SK-N-SH (cell line): ENCODE measurements at regions not wholly inside any gene's neighbourhood (a gene's known extent, or its start where the extent isn't known, plus 50 kb on each side); places are given as distances from the start of the nearest gene placed in this dataset.

Experiments used
- CTCF ChIA-PET: fragments of 300-600, 350-600 bp; formaldehyde crosslinking; extraction: SDS; loops from one replicate; lab custom pipeline; 2021; lab: Yijun Ruan, JAX
- POLR2A ChIA-PET: fragments of 350-600 bp; sonication (Branson Sonifier 250); formaldehyde crosslinking; extraction: SDS; loops from one replicate; lab custom pipeline; 2020; ENCODE audit warnings: antibody characterized with exemption, inconsistent platforms; lab: Yijun Ruan, JAX
- DNase-seq: peaks from one replicate; pipeline ENCODE4 v3.0.0; 2012
- H2AFZ ChIP-seq: fragments of 200-600 bp; sonication (generic); 2 replicates; pipeline ENCODE4 v1.8.1; 2016; ENCODE audit warnings: antibody characterized with exemption, mild to moderate bottlenecking, low read depth
- H3F3A ChIP-seq: fragments of 200-600 bp; sonication (generic); replicated peaks from 2 replicates; pipeline ENCODE3; 2016; ENCODE audit warnings: antibody characterized with exemption, mild to moderate bottlenecking; ENCODE audit not compliant: insufficient read depth
- H3K27ac ChIP-seq, 2 experiments: fragments of 200-500 bp in 1 of 2; fragments of 200-600 bp in 1 of 2; sonication (Bioruptor generic) in 1 of 2; sonication (generic), shearing (Covaris generic) in 1 of 2; 2 replicates each; pipeline versions ENCODE4 v1.5.1 to v1.6.1; 2014 to 2016; ENCODE audit warnings: low read depth in 2 of 2, inconsistent platforms in 1 of 2, low read length in 1 of 2, mild to moderate bottlenecking in 1 of 2, mixed read lengths in 1 of 2
- H3K27me3 ChIP-seq: fragments of 200-600 bp; sonication (generic), shearing (Covaris generic); 2 replicates; pipeline ENCODE4 v1.6.1; 2016; ENCODE audit warnings: mixed run types; ENCODE audit not compliant: insufficient read depth
- H3K36me3 ChIP-seq, 2 experiments: fragments of 200-500 bp in 1 of 2; fragments of 200-600 bp in 1 of 2; sonication (Bioruptor generic) in 1 of 2; sonication (generic) in 1 of 2; replicated peaks in 1 of 2; 2 replicates each; pipeline versions ENCODE3 to v1.5.1; 2014 to 2016; ENCODE audit warnings: low read length in 1 of 2, mild to moderate bottlenecking in 1 of 2; ENCODE audit not compliant: insufficient read depth in 2 of 2, control insufficient read depth in 1 of 2
- H3K4me1 ChIP-seq, 2 experiments: fragments of 200-500 bp in 1 of 2; fragments of 200-600 bp in 1 of 2; sonication (Bioruptor generic) in 1 of 2; sonication (generic), shearing (Covaris generic) in 1 of 2; 2 replicates each; pipeline versions ENCODE4 v1.5.1 to v1.6.1; 2014 to 2016; ENCODE audit warnings: low read depth in 1 of 2, low read length in 1 of 2, mixed run types in 1 of 2; ENCODE audit not compliant: insufficient read depth in 2 of 2, control insufficient read depth in 1 of 2
- H3K4me2 ChIP-seq: fragments of 200-600 bp; sonication (generic), shearing (Covaris generic); 2 replicates; pipeline ENCODE4 v1.6.1; 2017; ENCODE audit warnings: mixed run types
- H3K4me3 ChIP-seq, 2 experiments: fragments of 200-500 bp in 1 of 2; fragments of 200-600 bp in 1 of 2; sonication (Bioruptor generic) in 1 of 2; sonication (generic), shearing (Covaris generic) in 1 of 2; 2 replicates each; pipeline versions ENCODE4 v1.5.1 to v1.8.1; 2014 to 2016; ENCODE audit warnings: low read depth in 2 of 2, inconsistent platforms in 1 of 2, low read length in 1 of 2, mild to moderate bottlenecking in 1 of 2, mixed read lengths in 1 of 2, moderate library complexity in 1 of 2
- H3K79me2 ChIP-seq: fragments of 200-600 bp; sonication (generic); 2 replicates; pipeline ENCODE4 v1.8.1; 2017; ENCODE audit warnings: mild to moderate bottlenecking; ENCODE audit not compliant: insufficient read depth
- H3K9ac ChIP-seq: fragments of 200-600 bp; sonication (generic); 2 replicates; pipeline ENCODE4 v1.6.1; 2017; ENCODE audit warnings: mixed run types
- H3K9me2 ChIP-seq: fragments of 200-600 bp; sonication (generic); 2 replicates; pipeline ENCODE4 v1.6.1; 2017; ENCODE audit warnings: mixed run types
- H3K9me3 ChIP-seq: fragments of 200-600 bp; sonication (generic); 2 replicates; pipeline ENCODE4 v1.6.1; 2017; ENCODE audit warnings: mixed run types, mild to moderate bottlenecking, moderate library complexity
- H4K20me1 ChIP-seq: fragments of 200-600 bp; sonication (generic); 2 replicates; pipeline ENCODE4 v1.6.1; 2017; ENCODE audit warnings: mild to moderate bottlenecking, mixed run types; ENCODE audit not compliant: insufficient read depth
- CHD2 ChIP-seq: fragments of 150-350 bp; IDR thresholded peaks from 2 replicates; pipeline ENCODE4 v1.6.1; 2018; ENCODE audit warnings: low read length; ENCODE audit not compliant: partially characterized antibody
- MXI1 ChIP-seq: IDR thresholded peaks from 2 replicates; pipeline ENCODE4 v1.6.1; 2012; ENCODE audit warnings: mild to moderate bottlenecking, low read depth, low read length, improper control_type of control experiment
- NFIC ChIP-seq: IDR thresholded peaks from 2 replicates; pipeline ENCODE4 v1.4.0; 2012; ENCODE audit warnings: borderline replicate concordance
- RXRA ChIP-seq: IDR thresholded peaks from 2 replicates; pipeline ENCODE4 v1.4.0; 2012; ENCODE audit warnings: low read depth, mild to moderate bottlenecking, borderline replicate concordance
- SMC3 ChIP-seq: IDR thresholded peaks from 2 replicates; pipeline ENCODE4 v1.6.1; 2012; ENCODE audit warnings: low read depth, low read length, improper control_type of control experiment
- TEAD4 ChIP-seq: IDR thresholded peaks from 2 replicates; pipeline ENCODE4 v1.4.0; 2012; ENCODE audit warnings: mild to moderate bottlenecking, borderline replicate concordance; ENCODE audit not compliant: insufficient read depth
- ZBTB33 ChIP-seq: IDR thresholded peaks from 2 replicates; pipeline ENCODE4 v1.4.0; 2012; ENCODE audit warnings: low read depth, borderline replicate concordance
- WGBS: methylation state at CpG from one replicate; pipeline ENCODE4 v1.1.6; 2017; ENCODE audit warnings: low lambda C conversion rate; 5-methylcytosine and 5-hydroxymethylcytosine counted together

- Histone ChIP-seq H3K4me3 (no peak overlapping the region), H3K9me3 (no peaks in the 10 kb centered on the region), H3K36me3 (no peaks in the 10 kb centered on the region), H3K9me2 (no peaks in the 10 kb centered on the region), H3K4me1 (no peaks in the 10 kb centered on the region), H3K27me3 (no peaks in the 10 kb centered on the region), H3K4me2 (peak overlapping the region; percentile 28), H3K27ac (no peak overlapping the region), H3K79me2 (no peaks in the 10 kb centered on the region), H4K20me1 (no peaks in the 10 kb centered on the region), H3F3A (no peaks in the 10 kb centered on the region), H3K9ac (no peak overlapping the region), H2AFZ (no peak overlapping the region)
- ChIA-PET POLR2A (interaction anchor here (0.7 kb wide), 1 partner anchor 362 kb away, joined by 3 read pairs; no protein-coding TSS in a partner anchor), CTCF (no interaction called here)
- no peak for DNase-seq
- TF ChIP-seq TEAD4: no peak
- 2% methylated on average over 2 of the region's 2 CpGs for WGBS
Measured at GRCh38 chr3:99094606-99095005, 193.1 kb upstream of the DCBLD2 start.

DNA sequence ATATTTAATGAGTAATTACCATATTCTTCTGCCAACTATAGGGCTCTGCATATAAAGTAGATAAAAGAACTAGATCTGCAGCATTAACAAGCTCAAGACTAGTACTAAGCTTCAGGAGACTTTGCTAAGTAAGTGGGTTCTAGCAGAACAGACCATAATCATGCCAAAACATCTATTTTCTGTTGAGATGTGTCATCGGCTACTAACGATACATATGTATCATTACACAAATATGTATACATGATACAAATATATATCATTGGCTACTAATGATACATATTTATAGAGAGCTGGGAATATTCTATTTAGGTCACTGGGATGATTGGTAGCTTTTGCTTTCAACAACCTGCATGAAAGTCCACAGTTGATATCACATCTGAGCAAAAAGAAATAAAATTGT lies 185.8 kb upstream of the DCBLD2 start:
- POLR2A ChIA-PET: no interaction called here
- H3F3A ChIP-seq: no peaks in the 10 kb centered on the region
- TF ChIP-seq MXI1: no peak
- no peak for TF ChIP-seq CHD2
- no peak for TF ChIP-seq TEAD4
- TF ChIP-seq RXRA: no peak
- no peak for TF ChIP-seq NFIC
- TF ChIP-seq ZBTB33: no peak
- H3K27me3 ChIP-seq: no peaks in the 10 kb centered on the region; the same call in 1 of the 2 replicates
- 16% methylated on average over 2 of the region's 2 CpGs for WGBS
- H2AFZ ChIP-seq: no peak overlapping the region
- H3K4me1 ChIP-seq: no peaks in the 10 kb centered on the region
- H3K36me3 ChIP-seq: no peaks in the 10 kb centered on the region
- no peaks in the 10 kb centered on the region for H4K20me1 ChIP-seq
- no peak overlapping the region for H3K4me3 ChIP-seq
- no peak overlapping the region for H3K4me2 ChIP-seq
- no peak for DNase-seq
- no peaks in the 10 kb centered on the region for H3K79me2 ChIP-seq
- no peaks in the 10 kb centered on the region for H3K9me2 ChIP-seq
- no peaks in the 10 kb centered on the region for H3K9me3 ChIP-seq
- H3K27ac ChIP-seq: no peak overlapping the region
- CTCF ChIA-PET: no interaction called here
- H3K9ac ChIP-seq: no peak overlapping the region

DNA sequence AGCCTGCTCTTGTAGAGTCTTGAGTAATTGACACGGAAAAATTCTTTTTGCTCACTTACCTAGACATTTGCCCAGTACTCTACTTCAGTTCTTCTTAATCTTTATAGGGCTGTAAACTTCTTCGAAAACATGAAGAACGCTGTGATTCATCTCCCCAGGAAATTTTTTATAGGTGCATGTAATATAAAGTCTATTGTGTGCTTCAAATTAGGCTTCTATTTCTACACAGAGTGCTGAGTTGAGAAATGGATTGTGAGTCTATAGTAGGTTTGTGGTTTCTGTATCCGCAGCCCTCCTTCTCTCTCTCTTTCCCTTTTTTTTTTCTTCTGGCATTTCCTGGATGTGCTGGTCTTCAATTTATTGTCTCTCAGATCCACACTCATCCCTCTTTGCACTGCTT lies 183.3 kb upstream of the DCBLD2 start:
- Histone ChIP-seq H3K4me2 (no peak overlapping the region), H3K4me1 (no peaks in the 10 kb centered on the region), H3F3A (no peaks in the 10 kb centered on the region), H3K9me3 (no peaks in the 10 kb centered on the region)
- CTCF ChIA-PET: no interaction called here
- no peak for TF ChIP-seq SMC3
- TF ChIP-seq, all 33 proteins: peak for 0
- POLR2A ChIA-PET: no interaction called here
- Histone ChIP-seq H3K27me3 (no peaks in the 10 kb centered on the region; the same call in 1 of the 2 replicates), H3K4me3 (no peak overlapping the region), H3K79me2 (no peaks in the 10 kb centered on the region), H3K36me3 (no peaks in the 10 kb centered on the region), H3K9me2 (no peaks in the 10 kb centered on the region), H2AFZ (no peak overlapping the region), H4K20me1 (no peaks in the 10 kb centered on the region), H3K27ac (no peak overlapping the region), H3K9ac (no peak overlapping the region)
- no peak for DNase-seq
- 21% methylated on average over 4 of the region's 4 CpGs for WGBS
